Smooth muscle cell (in vitro differentiated cells): ENCODE measurements at regions not wholly inside any gene's neighbourhood (a gene's known extent, or its start where the extent isn't known, plus 50 kb on each side); places are given as distances from the start of the nearest gene placed in this dataset.

ENCODE experiments used
- DNase-seq: peaks from one replicate; lab custom pipeline; 2025; ENCODE audit not compliant: unreplicated experiment; lab: John Stamatoyannopoulos, UW
- H2AFZ ChIP-seq: fragments of 200-600 bp; sonication (generic); 2 replicates; pipeline ENCODE4 v1.6.0; 2016; ENCODE audit warnings: antibody characterized with exemption, low read depth, mild to moderate bottlenecking
- H3F3A ChIP-seq: fragments of 200-600 bp; sonication (generic); 2 replicates; pipeline ENCODE4 v1.6.0; 2017; ENCODE audit warnings: antibody characterized with exemption, low read depth
- H3K27ac ChIP-seq: fragments of 200-600 bp; sonication (generic); 2 replicates; pipeline ENCODE4 v1.5.1; 2016; ENCODE audit warnings: low read depth, mild to moderate bottlenecking
- H3K27me3 ChIP-seq: fragments of 200-600 bp; sonication (generic); 2 replicates; pipeline ENCODE4 v1.6.1; 2016; ENCODE audit warnings: low read depth, mild to moderate bottlenecking
- H3K36me3 ChIP-seq: fragments of 200-600 bp; sonication (generic); 2 replicates; pipeline ENCODE4 v1.5.1; 2016; ENCODE audit warnings: low read depth
- H3K4me1 ChIP-seq: fragments of 200-600 bp; sonication (generic); 2 replicates; pipeline ENCODE4 v1.5.1; 2016; ENCODE audit warnings: low read depth
- H3K4me2 ChIP-seq: fragments of 200-600 bp; sonication (generic); 2 replicates; pipeline ENCODE4 v1.6.0; 2016; ENCODE audit warnings: mild to moderate bottlenecking
- H3K4me3 ChIP-seq: fragments of 200-600 bp; sonication (generic); 2 replicates; pipeline ENCODE4 v1.5.1; 2016; ENCODE audit warnings: mild to moderate bottlenecking
- H3K79me2 ChIP-seq: fragments of 200-600 bp; sonication (generic); 2 replicates; pipeline ENCODE4 v1.6.0; 2016; ENCODE audit warnings: low read depth, mild to moderate bottlenecking
- H3K9ac ChIP-seq: fragments of 200-600 bp; sonication (generic); 2 replicates; pipeline ENCODE4 v1.6.0; 2016; ENCODE audit warnings: low read depth
- H3K9me3 ChIP-seq: fragments of 200-600 bp; sonication (generic); replicated peaks from 2 replicates; pipeline ENCODE4 v1.5.1; 2016; ENCODE audit warnings: low read depth
- H4K20me1 ChIP-seq: fragments of 200-600 bp; sonication (generic); 2 replicates; pipeline ENCODE4 v1.6.0; 2016; ENCODE audit warnings: low read depth
- WGBS: methylation state at CpG from one replicate; pipeline ENCODE4 v1.1.7; 2016; ENCODE audit warnings: low lambda C conversion rate; 5-methylcytosine and 5-hydroxymethylcytosine counted together
- TF ChIP-seq, protein P1 (sequence below): fragments of 200-600 bp; sonication (generic); IDR thresholded peaks from 2 replicates; pipeline ENCODE4 v1.5.1; 2017; ENCODE audit warnings: borderline replicate concordance, mild to moderate bottlenecking, antibody characterized with exemption; ENCODE audit not compliant: insufficient read depth, poor library complexity, severe bottlenecking

DNA sequence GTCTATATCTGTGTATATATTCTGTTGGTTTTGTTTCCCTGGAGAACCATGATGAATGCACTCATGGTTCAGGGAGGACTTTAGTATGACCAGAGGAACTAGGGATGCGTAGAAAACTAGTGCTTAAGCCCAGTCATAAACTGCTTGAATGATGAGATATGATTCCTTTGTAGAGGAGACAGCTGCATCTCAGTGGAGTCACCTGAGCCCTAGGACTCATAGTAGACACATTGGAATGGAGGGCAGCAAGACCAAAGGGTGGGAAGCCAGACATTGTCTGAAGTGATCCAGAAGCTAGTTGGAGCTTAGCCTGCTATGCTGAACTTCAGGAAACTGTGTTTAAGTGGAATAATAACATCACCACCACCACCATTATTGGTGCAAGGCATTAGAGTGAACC lies 89.5 kb upstream of the SPATA13 start:
- H3K9ac ChIP-seq: no peak overlapping the region
- H4K20me1 ChIP-seq: no peaks in the 10 kb centered on the region
- no peaks in the 10 kb centered on the region for H3K79me2 ChIP-seq
- TF ChIP-seq, protein P1, sequence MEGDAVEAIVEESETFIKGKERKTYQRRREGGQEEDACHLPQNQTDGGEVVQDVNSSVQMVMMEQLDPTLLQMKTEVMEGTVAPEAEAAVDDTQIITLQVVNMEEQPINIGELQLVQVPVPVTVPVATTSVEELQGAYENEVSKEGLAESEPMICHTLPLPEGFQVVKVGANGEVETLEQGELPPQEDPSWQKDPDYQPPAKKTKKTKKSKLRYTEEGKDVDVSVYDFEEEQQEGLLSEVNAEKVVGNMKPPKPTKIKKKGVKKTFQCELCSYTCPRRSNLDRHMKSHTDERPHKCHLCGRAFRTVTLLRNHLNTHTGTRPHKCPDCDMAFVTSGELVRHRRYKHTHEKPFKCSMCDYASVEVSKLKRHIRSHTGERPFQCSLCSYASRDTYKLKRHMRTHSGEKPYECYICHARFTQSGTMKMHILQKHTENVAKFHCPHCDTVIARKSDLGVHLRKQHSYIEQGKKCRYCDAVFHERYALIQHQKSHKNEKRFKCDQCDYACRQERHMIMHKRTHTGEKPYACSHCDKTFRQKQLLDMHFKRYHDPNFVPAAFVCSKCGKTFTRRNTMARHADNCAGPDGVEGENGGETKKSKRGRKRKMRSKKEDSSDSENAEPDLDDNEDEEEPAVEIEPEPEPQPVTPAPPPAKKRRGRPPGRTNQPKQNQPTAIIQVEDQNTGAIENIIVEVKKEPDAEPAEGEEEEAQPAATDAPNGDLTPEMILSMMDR: no peak
- H3K27me3 ChIP-seq: no peaks in the 10 kb centered on the region
- H3K4me3 ChIP-seq: no peak overlapping the region
- DNase-seq: no peak
- no peaks in the 10 kb centered on the region for H3K9me3 ChIP-seq
- no peak overlapping the region for H2AFZ ChIP-seq
- H3K4me2 ChIP-seq: no peak overlapping the region
- H3K36me3 ChIP-seq: no peaks in the 10 kb centered on the region
- H3K27ac ChIP-seq: peak overlapping the region; percentile 8
- 96% methylated on average over 1 of the region's 1 CpG for WGBS
- H3K4me1 ChIP-seq: peaks cover 3% of the 10 kb centered on the region
- H3F3A ChIP-seq: no peaks in the 10 kb centered on the region

DNA sequence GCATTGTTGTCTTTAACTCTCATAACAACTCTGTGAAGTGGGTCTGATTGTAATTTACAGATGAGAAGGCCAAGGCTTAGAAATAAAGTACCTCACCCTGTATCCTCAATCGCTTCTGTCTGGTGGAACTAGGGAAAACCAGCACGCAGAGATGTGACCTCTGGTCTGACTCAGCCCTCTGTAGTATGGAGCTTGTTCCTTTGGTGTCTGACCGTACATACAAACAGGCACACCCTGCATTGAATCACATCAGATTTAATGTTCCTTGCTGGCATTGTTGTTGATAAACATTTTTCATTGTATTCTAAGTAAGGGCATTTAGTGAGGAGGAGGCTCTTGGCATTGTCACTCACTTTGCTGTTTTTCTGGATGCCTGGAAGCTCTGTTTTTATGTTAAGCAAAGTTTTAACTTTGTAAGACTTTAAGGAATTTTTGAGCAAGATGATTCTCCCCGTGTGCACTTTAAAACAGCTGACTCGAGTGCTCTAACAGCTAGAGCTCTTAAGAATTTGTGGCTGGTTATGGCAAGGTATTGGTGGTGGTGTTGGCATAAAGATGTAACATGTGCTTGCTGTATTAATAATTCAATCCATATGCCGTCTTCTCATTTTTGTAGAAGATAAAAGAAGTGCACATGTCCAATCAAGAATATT lies 89.0 kb upstream of the SPATA13 start:
- Histone ChIP-seq H3K9me3 (no peaks in the 10 kb centered on the region), H3K36me3 (no peaks in the 10 kb centered on the region), H2AFZ (no peak overlapping the region), H4K20me1 (no peaks in the 10 kb centered on the region), H3K4me2 (no peak overlapping the region), H3K4me3 (no peak overlapping the region), H3K27me3 (no peaks in the 10 kb centered on the region), H3K4me1 (peaks cover 3% of the 10 kb centered on the region), H3K79me2 (no peaks in the 10 kb centered on the region), H3K27ac (peak overlapping the region; percentile 8), H3F3A (no peaks in the 10 kb centered on the region), H3K9ac (no peak overlapping the region)
- TF ChIP-seq, protein P1: no peak
- 59% methylated on average over 6 of the region's 6 CpGs for WGBS
- DNase-seq: no peak

DNA sequence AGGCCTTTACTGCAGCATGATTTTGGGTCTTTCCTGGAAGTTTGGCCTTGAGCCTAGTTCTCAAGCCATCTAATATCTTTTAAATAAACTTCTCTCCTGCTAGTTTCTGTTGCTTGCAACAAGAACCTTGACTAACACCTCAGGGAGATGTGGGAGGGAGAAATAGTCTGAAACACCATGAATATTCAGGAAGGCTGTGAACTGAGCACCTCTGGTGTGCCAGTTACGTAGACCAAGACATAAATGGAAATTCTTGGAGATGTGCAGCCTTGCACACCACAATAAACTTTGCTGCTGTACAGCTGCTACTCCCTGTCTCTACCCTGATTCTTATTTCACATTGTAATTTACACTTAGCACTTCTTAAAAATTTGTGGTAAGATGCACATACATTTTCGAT lies 86.9 kb upstream of the SPATA13 start:
- H3K27me3 ChIP-seq: no peaks in the 10 kb centered on the region
- 95% methylated on average over 2 of the region's 2 CpGs for WGBS
- no peak overlapping the region for H3K4me3 ChIP-seq
- H3K4me2 ChIP-seq: no peak overlapping the region
- no peaks in the 10 kb centered on the region for H3K36me3 ChIP-seq
- H2AFZ ChIP-seq: no peak overlapping the region
- TF ChIP-seq, protein P1: no peak
- no peaks in the 10 kb centered on the region for H3K4me1 ChIP-seq
- no peaks in the 10 kb centered on the region for H3K9me3 ChIP-seq
- H3K9ac ChIP-seq: no peak overlapping the region
- no peak for DNase-seq
- no peaks in the 10 kb centered on the region for H3F3A ChIP-seq
- no peaks in the 10 kb centered on the region for H4K20me1 ChIP-seq
- H3K79me2 ChIP-seq: no peaks in the 10 kb centered on the region
- H3K27ac ChIP-seq: no peak overlapping the region

DNA sequence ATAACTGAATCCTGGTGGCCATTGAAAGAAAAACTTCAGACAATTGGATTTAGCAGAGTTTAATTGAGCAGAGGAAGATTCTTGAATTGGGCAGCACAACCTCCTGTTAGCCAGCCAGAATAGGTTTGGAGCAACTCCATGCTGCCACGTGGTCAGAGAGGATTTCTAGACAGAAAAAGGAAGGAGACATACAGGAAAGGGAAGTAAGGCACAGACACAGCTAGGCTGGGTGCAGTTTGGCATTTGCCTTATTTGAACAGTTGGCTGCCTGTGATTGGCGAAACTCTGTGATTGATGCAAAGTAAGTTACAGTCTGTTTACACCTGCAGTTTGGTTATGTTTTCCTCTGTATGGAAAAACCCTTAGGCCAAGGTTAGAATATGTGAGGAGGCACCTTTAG lies 85.8 kb upstream of the SPATA13 start:
- Histone ChIP-seq H3F3A (no peaks in the 10 kb centered on the region), H3K79me2 (no peaks in the 10 kb centered on the region), H3K4me1 (no peaks in the 10 kb centered on the region), H3K4me2 (no peak overlapping the region), H3K36me3 (no peaks in the 10 kb centered on the region), H3K4me3 (no peak overlapping the region), H3K27ac (no peak overlapping the region), H3K9me3 (no peaks in the 10 kb centered on the region), H3K27me3 (no peaks in the 10 kb centered on the region), H3K9ac (no peak overlapping the region), H4K20me1 (no peaks in the 10 kb centered on the region), H2AFZ (no peak overlapping the region)
- 84% methylated on average over 2 of the region's 2 CpGs for WGBS
- TF ChIP-seq, protein P1: no peak
- DNase-seq: no peak
